ENCODE measurements at regions not wholly inside any gene's neighbourhood (a gene's known extent, or its start where the extent isn't known, plus 50 kb on each side); places are given as distances from the start of the nearest gene placed in this dataset.

GRCh38 chr5:174514325-174514724, 210.1 kb upstream of the MSX2 start (continued):
- no peak for TF ChIP-seq ZNF274 (IDR thresholded peaks at IDR 0.05; ENCODE audit: low read depth, low read length)
- no peak for TF ChIP-seq MAX (IDR thresholded peaks at IDR 0.05)
- TF ChIP-seq REST (IDR thresholded peaks at IDR 0.05; ENCODE audit: low read depth), result no peak

DNA sequence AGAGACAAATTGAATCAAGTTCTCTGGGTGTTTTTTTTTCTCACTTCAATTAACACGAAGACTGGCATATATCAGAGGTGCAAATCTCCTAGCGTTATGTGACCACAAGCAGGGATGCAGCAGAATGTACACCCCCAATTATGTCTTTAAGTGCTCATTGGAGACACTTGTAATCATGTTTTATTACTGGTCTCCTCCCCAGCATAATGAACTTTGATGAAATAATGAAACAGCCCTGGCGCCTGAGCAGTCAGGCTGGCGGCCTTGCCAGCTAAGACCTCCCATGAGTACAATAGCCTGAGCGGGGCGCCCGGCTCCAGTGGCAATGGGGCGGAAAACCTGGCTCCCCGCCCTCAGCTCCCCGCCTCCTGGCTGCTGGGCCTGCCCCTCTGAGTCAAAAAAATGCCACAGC, 209.4 kb upstream of the MSX2 start:
- H2AFZ ChIP-seq (ENCODE audit: low read depth, low read length, poor library complexity, severe bottlenecking), result no peak overlapping the region
- ChIA-PET RAD21 (ENCODE audit: low non-redundant PET in 1 of 2, low total read pairs in 2 of 2, uncharacterized antibody in 2 of 2, unreplicated experiment in 2 of 2) (no interaction called here), POLR2A (no interaction called here), CTCF (no interaction called here)
- H3K9me2 ChIP-seq (ENCODE audit: insufficient read depth), result no peaks in the 10 kb centered on the region
- no peaks in the 10 kb centered on the region for H3K79me2 ChIP-seq (ENCODE audit: insufficient read depth, low read length)
- no peaks in the 10 kb centered on the region for H4K20me1 ChIP-seq (ENCODE audit: insufficient read depth)
- H3K4me2 ChIP-seq (ENCODE audit: low read length), result no peak overlapping the region
- DNase-seq (ENCODE audit: low read depth, low spot score) (no peak), ATAC-seq (no peak)
- H3K36me3 ChIP-seq (ENCODE audit: control insufficient read depth in 1 of 2, insufficient read depth in 2 of 2, low read length in 2 of 2), result no peaks in the 10 kb centered on the region
- H3K9me3 ChIP-seq (ENCODE audit: control insufficient read depth in 1 of 2, insufficient read depth in 1 of 2, low read depth in 1 of 2, low read length in 2 of 2), result no peaks in the 10 kb centered on the region
- H3K27me3 ChIP-seq (ENCODE audit: insufficient read depth, low read length), result peaks cover 58% of the 10 kb centered on the region; the same call in 1 of the 2 replicates
- TF ChIP-seq CTCF (IDR thresholded peaks at IDR 0.05 in 2 of 3, conservative IDR thresholded peaks at IDR 0.05 in 1 of 3; ENCODE audit: borderline replicate concordance in 1 of 3, insufficient read depth in 1 of 3, low read depth in 2 of 3, low read length in 2 of 3) (no peak), SIN3A (IDR thresholded peaks at IDR 0.05; ENCODE audit: low read depth) (no peak), MAX (IDR thresholded peaks at IDR 0.05) (no peak), YY1 (IDR thresholded peaks at IDR 0.05; ENCODE audit: extremely low read depth, insufficient replicate concordance, low read depth, low read length) (no peak), CBX3 (IDR thresholded peaks at IDR 0.05; ENCODE audit: low read depth) (no peak), JUND (IDR thresholded peaks at IDR 0.05) (no peak), RAD21 (IDR thresholded peaks at IDR 0.05; ENCODE audit: low read depth) (no peak), ZFX (IDR thresholded peaks at IDR 0.05) (no peak), ELF1 (IDR thresholded peaks at IDR 0.05; ENCODE audit: borderline replicate concordance, low read depth) (no peak), TCF7L2 (IDR thresholded peaks at IDR 0.05; ENCODE audit: borderline replicate concordance, extremely low read depth, insufficient read depth, insufficient read length) (no peak), EZH2 (IDR thresholded peaks at IDR 0.05) (no peak), POLR2A (IDR thresholded peaks at IDR 0.05; ENCODE audit: borderline replicate concordance, extremely low read depth, insufficient read depth, insufficient read length) (no peak), SP1 (IDR thresholded peaks at IDR 0.05; ENCODE audit: low read depth) (no peak), CEBPB (IDR thresholded peaks at IDR 0.05; ENCODE audit: low read depth) (no peak), SRF (IDR thresholded peaks at IDR 0.05; ENCODE audit: low read depth) (no peak)
- intact Hi-C loops (cut with micrococcal nuclease), result no loop called here
- BruUV-seq (replicated peaks), result no TSS peak
- H3K4me3 ChIP-seq (replicated peaks in 1 of 2; ENCODE audit: low read depth in 1 of 2, low read length in 2 of 2), result no peak overlapping the region
- peaks cover 8 to 19% of the 10 kb centered on the region in 2 experiments for H3K4me1 ChIP-seq (ENCODE audit: control insufficient read depth in 1 of 2, insufficient read depth in 2 of 2, low read length in 2 of 2)
- no peak overlapping the region for H3K9ac ChIP-seq (ENCODE audit: low read length)
- no peak overlapping the region for H3K27ac ChIP-seq (ENCODE audit: low read depth, low read length)

All from HCT116 (cell line).